ENCODE measurements at regions not wholly inside any gene's neighbourhood (a gene's known extent, or its start where the extent isn't known, plus 50 kb on each side); places are given as distances from the start of the nearest gene placed in this dataset.

GRCh38 chr2:236972491-236973342, 113.0 kb upstream of the COPS8 start (continued):
- TF ChIP-seq ZSCAN20 (CRISPR knock-in tag; IDR thresholded peaks at IDR 0.05; ENCODE audit: borderline replicate concordance) (no peak), TCF7 (IDR thresholded peaks at IDR 0.05; ENCODE audit: low read depth) (0 out of 2 replicates have a peak, but pooled peaks have one; percentile 29), THAP11 (CRISPR knock-in tag; IDR thresholded peaks at IDR 0.05) (peak; percentile 16; the same call in 1 of the 2 replicates), SKI (IDR thresholded peaks at IDR 0.05; ENCODE audit: partially characterized antibody) (peak; percentile 65), KLF6 (CRISPR knock-in tag; IDR thresholded peaks at IDR 0.05) (no peak), HOXD1 (CRISPR knock-in tag; IDR thresholded peaks at IDR 0.05) (peak; percentile 78), CHD4 (IDR thresholded peaks at IDR 0.05; ENCODE audit: borderline replicate concordance, low read length) (no peak), HDAC1 (CRISPR knock-in tag; IDR thresholded peaks at IDR 0.05) (peak; percentile 90), RORA (CRISPR knock-in tag; IDR thresholded peaks at IDR 0.05) (no peak), NR2F6 (IDR thresholded peaks at IDR 0.05) (peak; percentile 73), NR2F6 (CRISPR knock-in tag; IDR thresholded peaks at IDR 0.05) (peak; percentile 77), ZNF670 (CRISPR knock-in tag; IDR thresholded peaks at IDR 0.05; ENCODE audit: borderline replicate concordance) (0 out of 2 replicates have a peak, but pooled peaks have one; percentile 68), HDAC2 (CRISPR knock-in tag; IDR thresholded peaks at IDR 0.05) (peak; percentile 62), ZNF33B (CRISPR knock-in tag; IDR thresholded peaks at IDR 0.05) (peak; percentile 49; the same call in 1 of the 2 replicates), CC2D1A (CRISPR knock-in tag; IDR thresholded peaks at IDR 0.05) (no peak), ZNF143 (CRISPR knock-in tag; IDR thresholded peaks at IDR 0.05) (no peak), NFKBIZ (CRISPR knock-in tag; IDR thresholded peaks at IDR 0.05) (no peak), PITX1 (CRISPR knock-in tag; IDR thresholded peaks at IDR 0.05) (peak; percentile 74)
- TF ChIP-seq, protein P1, sequence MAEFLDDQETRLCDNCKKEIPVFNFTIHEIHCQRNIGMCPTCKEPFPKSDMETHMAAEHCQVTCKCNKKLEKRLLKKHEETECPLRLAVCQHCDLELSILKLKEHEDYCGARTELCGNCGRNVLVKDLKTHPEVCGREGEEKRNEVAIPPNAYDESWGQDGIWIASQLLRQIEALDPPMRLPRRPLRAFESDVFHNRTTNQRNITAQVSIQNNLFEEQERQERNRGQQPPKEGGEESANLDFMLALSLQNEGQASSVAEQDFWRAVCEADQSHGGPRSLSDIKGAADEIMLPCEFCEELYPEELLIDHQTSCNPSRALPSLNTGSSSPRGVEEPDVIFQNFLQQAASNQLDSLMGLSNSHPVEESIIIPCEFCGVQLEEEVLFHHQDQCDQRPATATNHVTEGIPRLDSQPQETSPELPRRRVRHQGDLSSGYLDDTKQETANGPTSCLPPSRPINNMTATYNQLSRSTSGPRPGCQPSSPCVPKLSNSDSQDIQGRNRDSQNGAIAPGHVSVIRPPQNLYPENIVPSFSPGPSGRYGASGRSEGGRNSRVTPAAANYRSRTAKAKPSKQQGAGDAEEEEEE (CRISPR knock-in tag; IDR thresholded peaks at IDR 0.05; ENCODE audit: borderline replicate concordance), result no peak; the same call in 1 of the 2 replicates
- TF ChIP-seq, protein P2, sequence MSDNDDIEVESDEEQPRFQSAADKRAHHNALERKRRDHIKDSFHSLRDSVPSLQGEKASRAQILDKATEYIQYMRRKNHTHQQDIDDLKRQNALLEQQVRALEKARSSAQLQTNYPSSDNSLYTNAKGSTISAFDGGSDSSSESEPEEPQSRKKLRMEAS (IDR thresholded peaks at IDR 0.05), result peak; percentile 40; the same call in 1 of the 2 replicates
- TF ChIP-seq, protein P3, sequence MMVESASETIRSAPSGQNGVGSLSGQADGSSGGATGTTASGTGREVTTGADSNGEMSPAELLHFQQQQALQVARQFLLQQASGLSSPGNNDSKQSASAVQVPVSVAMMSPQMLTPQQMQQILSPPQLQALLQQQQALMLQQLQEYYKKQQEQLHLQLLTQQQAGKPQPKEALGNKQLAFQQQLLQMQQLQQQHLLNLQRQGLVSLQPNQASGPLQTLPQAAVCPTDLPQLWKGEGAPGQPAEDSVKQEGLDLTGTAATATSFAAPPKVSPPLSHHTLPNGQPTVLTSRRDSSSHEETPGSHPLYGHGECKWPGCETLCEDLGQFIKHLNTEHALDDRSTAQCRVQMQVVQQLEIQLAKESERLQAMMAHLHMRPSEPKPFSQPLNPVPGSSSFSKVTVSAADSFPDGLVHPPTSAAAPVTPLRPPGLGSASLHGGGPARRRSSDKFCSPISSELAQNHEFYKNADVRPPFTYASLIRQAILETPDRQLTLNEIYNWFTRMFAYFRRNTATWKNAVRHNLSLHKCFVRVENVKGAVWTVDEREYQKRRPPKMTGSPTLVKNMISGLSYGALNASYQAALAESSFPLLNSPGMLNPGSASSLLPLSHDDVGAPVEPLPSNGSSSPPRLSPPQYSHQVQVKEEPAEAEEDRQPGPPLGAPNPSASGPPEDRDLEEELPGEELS (CRISPR knock-in tag; IDR thresholded peaks at IDR 0.05), result no peak; the same call in 1 of the 2 replicates
- TF ChIP-seq, protein P4, sequence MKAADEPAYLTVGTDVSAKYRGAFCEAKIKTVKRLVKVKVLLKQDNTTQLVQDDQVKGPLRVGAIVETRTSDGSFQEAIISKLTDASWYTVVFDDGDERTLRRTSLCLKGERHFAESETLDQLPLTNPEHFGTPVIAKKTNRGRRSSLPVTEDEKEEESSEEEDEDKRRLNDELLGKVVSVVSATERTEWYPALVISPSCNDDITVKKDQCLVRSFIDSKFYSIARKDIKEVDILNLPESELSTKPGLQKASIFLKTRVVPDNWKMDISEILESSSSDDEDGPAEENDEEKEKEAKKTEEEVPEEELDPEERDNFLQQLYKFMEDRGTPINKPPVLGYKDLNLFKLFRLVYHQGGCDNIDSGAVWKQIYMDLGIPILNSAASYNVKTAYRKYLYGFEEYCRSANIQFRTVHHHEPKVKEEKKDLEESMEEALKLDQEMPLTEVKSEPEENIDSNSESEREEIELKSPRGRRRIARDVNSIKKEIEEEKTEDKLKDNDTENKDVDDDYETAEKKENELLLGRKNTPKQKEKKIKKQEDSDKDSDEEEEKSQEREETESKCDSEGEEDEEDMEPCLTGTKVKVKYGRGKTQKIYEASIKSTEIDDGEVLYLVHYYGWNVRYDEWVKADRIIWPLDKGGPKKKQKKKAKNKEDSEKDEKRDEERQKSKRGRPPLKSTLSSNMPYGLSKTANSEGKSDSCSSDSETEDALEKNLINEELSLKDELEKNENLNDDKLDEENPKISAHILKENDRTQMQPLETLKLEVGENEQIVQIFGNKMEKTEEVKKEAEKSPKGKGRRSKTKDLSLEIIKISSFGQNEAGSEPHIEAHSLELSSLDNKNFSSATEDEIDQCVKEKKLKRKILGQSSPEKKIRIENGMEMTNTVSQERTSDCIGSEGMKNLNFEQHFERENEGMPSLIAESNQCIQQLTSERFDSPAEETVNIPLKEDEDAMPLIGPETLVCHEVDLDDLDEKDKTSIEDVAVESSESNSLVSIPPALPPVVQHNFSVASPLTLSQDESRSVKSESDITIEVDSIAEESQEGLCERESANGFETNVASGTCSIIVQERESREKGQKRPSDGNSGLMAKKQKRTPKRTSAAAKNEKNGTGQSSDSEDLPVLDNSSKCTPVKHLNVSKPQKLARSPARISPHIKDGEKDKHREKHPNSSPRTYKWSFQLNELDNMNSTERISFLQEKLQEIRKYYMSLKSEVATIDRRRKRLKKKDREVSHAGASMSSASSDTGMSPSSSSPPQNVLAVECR (CRISPR knock-in tag; IDR thresholded peaks at IDR 0.05; ENCODE audit: borderline replicate concordance), result peak; percentile 43; the same call in 1 of the 2 replicates

All from HepG2 (cell line).